T-cell (primary cell): ENCODE measurements at regions not wholly inside any gene's neighbourhood (a gene's known extent, or its start where the extent isn't known, plus 50 kb on each side); places are given as distances from the start of the nearest gene placed in this dataset.

Experiments used
- ATAC-seq, 4 experiments: fragments of 200-7000 bp in 3 of 4; fragments of 150-1000 bp in 1 of 4; cut with Tn5 transposase; replicated peaks in 1 of 4; 1 replicate in 3 of 4; 2 replicates in 1 of 4; pipeline ENCODE4 v1.10.0; 2021; ENCODE audit warnings: moderate library complexity in 3 of 4, mild to moderate bottlenecking in 2 of 4, moderate number of reproducible peaks in 1 of 4
- CTCF ChIA-PET, 2 donors: fragments of 300-600 bp; sonication (Branson Sonifier 250); formaldehyde crosslinking; loops; one replicate each; lab custom pipeline; 2022; ENCODE audit warnings: antibody characterized with exemption in 2 of 2; lab: Charles Lee
- POLR2A ChIA-PET, 2 donors: fragments of 300-600 bp; sonication (Branson Sonifier 250); formaldehyde crosslinking; loops; one replicate each; lab custom pipeline; 2022; ENCODE audit warnings: antibody characterized with exemption in 2 of 2; lab: Charles Lee
- DNase-seq, 35 experiments: peaks; one replicate each; pipeline versions ENCODE4 v3.0.0 to v3.0.0-alpha.2; 2013 to 2023
- H3K27ac ChIP-seq: one replicate; pipeline ENCODE4 v1.5.1; 2013; ENCODE audit warnings: low read length
- H3K27me3 ChIP-seq, 2 experiments: replicated peaks in 1 of 2; 1 replicate in 1 of 2; 2 replicates in 1 of 2; pipeline versions ENCODE4 v1.6.1 to v1.7.0; 2013; ENCODE audit warnings: low read length in 1 of 2, mixed read lengths in 1 of 2; ENCODE audit not compliant: control insufficient read depth in 2 of 2, insufficient read depth in 2 of 2; ENCODE audit errors: extremely low read depth in 1 of 2
- H3K36me3 ChIP-seq, 2 donors: 1 replicate in 1 of 2; 2 replicates in 1 of 2; pipeline versions ENCODE4 v1.6.1 to v1.7.0; 2013; ENCODE audit warnings: low read length in 1 of 2; ENCODE audit not compliant: control insufficient read depth in 2 of 2, insufficient read depth in 1 of 2; ENCODE audit errors: extremely low read depth in 1 of 2
- H3K4me1 ChIP-seq, 2 experiments: 1 replicate in 1 of 2; 2 replicates in 1 of 2; pipeline versions ENCODE4 v1.6.1 to v1.7.0; 2013; ENCODE audit warnings: low read length in 2 of 2, mixed read lengths in 1 of 2; ENCODE audit not compliant: insufficient read depth in 2 of 2, control insufficient read depth in 1 of 2; ENCODE audit errors: extremely low read depth in 1 of 2
- H3K4me3 ChIP-seq, 2 donors: 1 replicate in 1 of 2; 2 replicates in 1 of 2; pipeline versions ENCODE4 v1.5.1 to v1.7.0; 2013; ENCODE audit warnings: mild to moderate bottlenecking in 2 of 2, low read length in 1 of 2, moderate library complexity in 1 of 2; ENCODE audit not compliant: control insufficient read depth in 1 of 2; ENCODE audit errors: extremely low read depth in 1 of 2
- H3K9me3 ChIP-seq: 2 replicates; pipeline ENCODE4 v1.7.0; 2013
- H3K27ac Mint-ChIP-seq, 2 donors: one replicate each; pipeline ENCODE4 v1.8.0; 2020 to 2021; ENCODE audit warnings: mild to moderate bottlenecking in 2 of 2, mixed read lengths in 2 of 2
- H3K27me3 Mint-ChIP-seq, 2 donors: one replicate each; pipeline ENCODE4 v1.8.0; 2021 to 2022; ENCODE audit warnings: mixed read lengths in 2 of 2
- H3K36me3 Mint-ChIP-seq: one replicate; pipeline ENCODE4 v1.8.0; 2021; ENCODE audit warnings: mixed read lengths
- H3K4me1 Mint-ChIP-seq, 3 donors: one replicate each; pipeline ENCODE4 v1.8.0; 2020 to 2022; ENCODE audit warnings: mixed read lengths in 3 of 3, mild to moderate bottlenecking in 1 of 3
- H3K4me3 Mint-ChIP-seq, 3 donors: one replicate each; pipeline ENCODE4 v1.8.0; 2020 to 2022; ENCODE audit warnings: mild to moderate bottlenecking in 3 of 3, mixed read lengths in 3 of 3, moderate library complexity in 3 of 3
- H3K9me3 Mint-ChIP-seq, 3 donors: one replicate each; pipeline ENCODE4 v1.8.0; 2020 to 2022; ENCODE audit warnings: mixed read lengths in 3 of 3
- WGBS: methylation state at CpG from one replicate; pipeline ENCODE4 v1.1.5; 2013; ENCODE audit warnings: missing lambda C conversion rate; ENCODE audit not compliant: insufficient coverage; 5-methylcytosine and 5-hydroxymethylcytosine counted together

DNA sequence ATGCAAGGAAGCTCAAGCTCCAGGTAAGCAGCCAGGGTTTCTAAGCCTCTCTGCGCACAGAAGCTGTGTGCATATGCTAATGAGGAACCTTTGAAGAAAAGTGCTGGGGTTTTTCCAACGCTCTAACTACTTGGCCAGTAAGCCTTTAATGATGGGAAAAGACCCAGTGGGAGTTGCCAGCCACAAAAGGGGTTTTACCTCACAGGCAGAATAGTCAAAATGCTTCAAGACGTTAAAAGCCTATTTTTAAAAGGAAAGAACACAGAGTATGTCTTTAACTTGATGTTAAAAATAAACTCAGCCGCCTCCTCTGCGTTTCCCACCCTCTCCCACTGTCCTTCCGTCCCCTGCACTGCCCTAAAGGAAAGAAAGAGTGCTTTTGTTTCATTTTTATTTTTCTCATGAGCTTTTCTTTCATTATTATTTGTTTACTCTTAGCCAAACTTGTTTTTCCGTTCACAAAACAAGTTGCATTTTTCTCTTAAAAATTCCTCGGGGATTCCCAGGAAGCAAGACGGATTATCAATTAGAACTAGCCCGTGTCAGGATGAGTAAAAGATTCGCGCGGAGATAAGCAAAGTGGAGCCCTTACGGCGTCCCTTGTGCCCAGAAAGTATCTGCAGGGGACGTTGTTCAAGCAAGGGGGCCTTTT is 209.8 kb upstream of the NUDT4 start:
- Histone ChIP-seq H3K4me1 (no peaks in the 10 kb centered on the region), H3K27ac (no peak overlapping the region), H3K36me3 (no peaks in the 10 kb centered on the region), H3K9me3 (no peaks in the 10 kb centered on the region), H3K4me3 (no peak overlapping the region), H3K27me3 (no peaks in the 10 kb centered on the region)
- no peak overlapping the region for H3K27ac Mint-ChIP-seq
- H3K4me3 Mint-ChIP-seq, result peak overlapping the region; percentile 35 to 47 (median 46)
- POLR2A ChIA-PET, result no interaction called here
- CTCF ChIA-PET, result no interaction called here
- peaks cover 0 to 16% (median 6%) of the 10 kb centered on the region in 3 donors for H3K4me1 Mint-ChIP-seq
- 29% methylated on average over 9 of the region's 16 CpGs for WGBS
- H3K27me3 Mint-ChIP-seq, result peaks cover 0 to 10% of the 10 kb centered on the region in 2 donors
- no peaks in the 10 kb centered on the region for H3K9me3 Mint-ChIP-seq
- no peaks in the 10 kb centered on the region for H3K36me3 Mint-ChIP-seq
- peak in 1 of 35 experiments; percentile 40 for DNase-seq
- ATAC-seq, result peak in 1 of 4 experiments; percentile 83

DNA sequence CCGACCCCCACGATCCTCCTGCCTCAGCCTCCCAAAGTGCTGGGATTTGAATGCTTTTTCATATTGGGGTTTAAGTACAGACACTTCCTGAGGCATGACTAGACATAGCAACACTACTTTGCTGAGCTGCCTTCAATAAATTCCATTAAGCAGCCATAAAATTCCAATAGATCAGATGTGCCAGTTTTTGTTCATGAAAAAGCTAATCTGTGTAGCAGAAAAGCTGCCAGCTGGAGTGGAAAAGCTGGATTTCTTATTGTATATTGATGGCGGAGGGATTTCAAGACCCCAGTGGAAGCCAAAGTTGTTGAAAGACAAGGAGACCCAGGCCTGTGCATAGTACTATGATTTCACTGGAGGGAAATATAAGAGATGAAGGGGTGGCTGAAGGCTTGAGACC is 209.0 kb upstream of the NUDT4 start:
- H3K27ac Mint-ChIP-seq, result no peak overlapping the region
- Histone ChIP-seq H3K4me1 (no peaks in the 10 kb centered on the region), H3K9me3 (no peaks in the 10 kb centered on the region), H3K27ac (no peak overlapping the region), H3K4me3 (no peak overlapping the region), H3K36me3 (no peaks in the 10 kb centered on the region), H3K27me3 (no peaks in the 10 kb centered on the region)
- no peaks in the 10 kb centered on the region for H3K9me3 Mint-ChIP-seq
- H3K4me3 Mint-ChIP-seq, result no peak overlapping the region
- POLR2A ChIA-PET, result no interaction called here
- no peak for ATAC-seq
- CTCF ChIA-PET, result no interaction called here
- 100% methylated on average over 1 of the region's 3 CpGs for WGBS
- peaks cover 0 to 16% (median 6%) of the 10 kb centered on the region in 3 donors for H3K4me1 Mint-ChIP-seq
- peaks cover 0 to 7% of the 10 kb centered on the region in 2 donors for H3K27me3 Mint-ChIP-seq
- DNase-seq, result no peak
- no peaks in the 10 kb centered on the region for H3K36me3 Mint-ChIP-seq

DNA sequence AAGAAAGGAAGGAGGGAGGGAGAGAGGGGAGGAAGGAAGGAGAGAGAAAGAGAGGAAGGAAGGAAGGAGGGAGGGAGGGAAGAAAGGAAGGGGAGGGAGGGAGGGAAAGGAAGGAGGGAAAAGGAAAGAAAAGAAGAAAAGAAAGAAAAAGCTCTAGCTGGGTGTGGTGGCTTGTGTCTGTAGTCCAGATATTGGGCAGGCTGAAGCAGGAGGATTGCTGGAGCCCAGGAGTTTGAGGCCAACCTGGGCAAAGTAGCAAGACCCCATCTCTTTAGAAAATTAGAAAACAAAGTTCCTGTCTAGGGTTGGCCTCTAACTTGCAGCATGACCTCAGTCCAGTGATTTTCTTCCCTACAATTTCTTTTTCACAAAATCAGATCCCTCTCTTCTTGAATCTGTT is 208.2 kb upstream of the NUDT4 start:
- Mint-ChIP-seq H3K27ac (no peak overlapping the region), H3K9me3 (no peaks in the 10 kb centered on the region), H3K36me3 (no peaks in the 10 kb centered on the region), H3K4me1 (peaks cover 0 to 16% (median 6%) of the 10 kb centered on the region in 3 donors), H3K27me3 (peaks cover 0 to 7% of the 10 kb centered on the region in 2 donors), H3K4me3 (no peak overlapping the region)
- CTCF ChIA-PET, result no interaction called here
- Histone ChIP-seq H3K27ac (no peak overlapping the region), H3K9me3 (no peaks in the 10 kb centered on the region), H3K4me1 (no peaks in the 10 kb centered on the region), H3K4me3 (no peak overlapping the region), H3K27me3 (no peaks in the 10 kb centered on the region), H3K36me3 (no peaks in the 10 kb centered on the region)
- ATAC-seq (no peak), DNase-seq (no peak)
- POLR2A ChIA-PET, result no interaction called here

DNA sequence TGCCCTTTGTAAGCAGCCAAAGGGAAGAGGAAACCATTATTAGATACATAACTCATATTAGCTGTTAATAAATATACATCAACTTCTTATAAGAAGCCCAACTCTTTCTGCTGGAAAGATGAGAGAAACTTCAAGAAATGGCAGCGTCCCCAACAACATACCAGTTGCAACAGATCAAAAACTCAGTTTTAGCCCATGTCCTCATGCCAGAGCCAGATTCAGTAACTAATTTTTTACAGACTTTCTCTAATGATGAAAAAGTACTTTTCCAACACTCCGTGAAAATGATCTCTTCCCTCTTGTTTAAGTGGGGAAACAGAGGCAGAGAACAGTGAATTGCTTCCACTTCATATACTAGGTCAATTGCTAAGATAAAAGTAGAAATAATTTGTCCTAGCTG is 206.8 kb upstream of the NUDT4 start:
- no peak for ATAC-seq
- Mint-ChIP-seq H3K4me3 (no peak overlapping the region), H3K36me3 (no peaks in the 10 kb centered on the region), H3K27me3 (peaks cover 0 to 2% of the 10 kb centered on the region in 2 donors), H3K9me3 (no peaks in the 10 kb centered on the region), H3K4me1 (peaks cover 0 to 14% (median 6%) of the 10 kb centered on the region in 3 donors), H3K27ac (no peak overlapping the region)
- H3K27me3 ChIP-seq, result no peaks in the 10 kb centered on the region
- H3K4me1 ChIP-seq, result no peaks in the 10 kb centered on the region
- no peak overlapping the region for H3K4me3 ChIP-seq
- POLR2A ChIA-PET, result no interaction called here
- H3K9me3 ChIP-seq, result no peaks in the 10 kb centered on the region
- WGBS, result 100% methylated on average over 1 of the region's 2 CpGs
- no peaks in the 10 kb centered on the region for H3K36me3 ChIP-seq
- no peak for DNase-seq
- CTCF ChIA-PET, result no interaction called here
- no peak overlapping the region for H3K27ac ChIP-seq

DNA sequence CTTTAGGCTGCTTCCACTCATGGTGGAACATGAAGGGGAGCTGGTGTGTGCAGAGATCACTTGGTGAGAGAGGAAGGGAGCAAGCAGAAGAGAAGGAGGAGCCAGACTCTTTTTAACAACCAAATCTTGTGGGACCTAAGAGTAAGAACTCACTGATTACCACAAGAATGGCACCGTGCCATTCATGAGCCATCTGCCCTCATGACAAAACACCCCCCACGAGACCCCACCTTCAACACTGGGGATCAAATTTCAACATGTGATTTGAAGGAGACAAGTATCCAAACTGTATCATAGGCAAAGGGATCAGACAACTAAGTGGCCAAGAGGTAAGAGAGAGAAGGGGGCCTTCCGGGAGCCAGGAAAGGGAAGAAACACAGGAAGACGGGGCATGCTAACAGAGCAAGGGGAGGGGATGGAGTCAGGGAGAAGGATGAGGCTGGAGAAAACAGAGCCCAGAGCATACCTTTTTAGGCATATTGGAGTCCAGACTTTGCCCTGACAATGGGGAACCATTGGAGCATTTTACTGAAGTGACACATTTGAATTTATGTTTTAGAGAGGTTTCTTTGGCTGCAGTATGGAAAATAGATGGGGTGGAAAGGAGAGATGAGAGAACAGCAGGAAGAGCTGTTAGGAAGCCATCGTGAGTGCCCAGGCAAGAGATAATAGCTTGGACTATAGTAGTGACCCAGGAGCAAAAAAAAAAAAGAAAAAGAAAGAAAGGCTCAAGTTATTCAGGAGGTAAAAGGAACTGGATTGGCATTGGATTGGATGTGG is 204.4 kb upstream of the NUDT4 start:
- no peaks in the 10 kb centered on the region for H3K9me3 Mint-ChIP-seq
- H3K4me1 ChIP-seq, result no peaks in the 10 kb centered on the region
- 91% methylated on average over 3 of the region's 5 CpGs for WGBS
- H3K4me1 Mint-ChIP-seq, result no peaks in the 10 kb centered on the region
- H3K27ac ChIP-seq, result no peak overlapping the region
- H3K36me3 ChIP-seq, result no peaks in the 10 kb centered on the region
- H3K36me3 Mint-ChIP-seq, result no peaks in the 10 kb centered on the region
- H3K9me3 ChIP-seq, result no peaks in the 10 kb centered on the region
- H3K27ac Mint-ChIP-seq, result no peak overlapping the region
- no peaks in the 10 kb centered on the region for H3K27me3 ChIP-seq
- ChIA-PET POLR2A (no interaction called here), CTCF (interaction anchor here in 1 of 2 donors (0.6 kb wide), 1 partner anchor 101 kb away, joined by 3 read pairs; no protein-coding TSS in a partner anchor)
- no peaks in the 10 kb centered on the region for H3K27me3 Mint-ChIP-seq
- H3K4me3 ChIP-seq, result no peak overlapping the region
- no peak for DNase-seq
- no peak for ATAC-seq
- no peak overlapping the region for H3K4me3 Mint-ChIP-seq

DNA sequence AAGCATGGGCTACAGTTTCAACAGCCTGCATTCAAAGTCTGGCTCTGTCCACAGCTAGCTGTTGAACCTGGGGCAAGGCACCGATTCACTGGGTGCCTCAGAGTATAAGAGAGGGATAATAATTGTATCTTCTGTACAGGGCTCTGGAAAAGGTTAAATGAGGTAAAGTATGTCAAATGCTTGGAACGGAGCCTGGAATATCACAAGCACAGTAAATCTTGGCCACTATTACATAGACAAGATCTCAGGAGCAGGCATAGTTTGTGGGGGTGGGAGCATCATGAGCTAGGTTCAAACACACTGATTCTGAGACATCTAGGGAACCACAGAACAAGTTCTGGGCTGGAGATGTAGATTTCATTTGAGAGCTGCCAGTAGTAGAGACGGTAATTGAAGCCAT is 203.7 kb upstream of the NUDT4 start:
- CTCF ChIA-PET, result interaction anchor here in 1 of 2 donors (0.6 kb wide), 1 partner anchor 100 kb away, joined by 3 read pairs; no protein-coding TSS in a partner anchor
- H3K27ac Mint-ChIP-seq, result no peak overlapping the region
- no peaks in the 10 kb centered on the region for H3K36me3 ChIP-seq
- H3K4me1 Mint-ChIP-seq, result no peaks in the 10 kb centered on the region
- no peaks in the 10 kb centered on the region for H3K4me1 ChIP-seq
- H3K9me3 ChIP-seq, result no peaks in the 10 kb centered on the region
- POLR2A ChIA-PET, result no interaction called here
- ATAC-seq (no peak), DNase-seq (no peak)
- no peaks in the 10 kb centered on the region for H3K27me3 ChIP-seq
- H3K27ac ChIP-seq, result no peak overlapping the region
- H3K4me3 ChIP-seq, result no peak overlapping the region
- H3K9me3 Mint-ChIP-seq, result no peaks in the 10 kb centered on the region
- H3K36me3 Mint-ChIP-seq, result no peaks in the 10 kb centered on the region
- H3K4me3 Mint-ChIP-seq, result no peak overlapping the region
- WGBS, result 100% methylated on average over 1 of the region's 3 CpGs
- H3K27me3 Mint-ChIP-seq, result no peaks in the 10 kb centered on the region
